Ectodermal cell (in vitro differentiated cells): ENCODE measurements at regions not wholly inside any gene's neighbourhood (a gene's known extent, or its start where the extent isn't known, plus 50 kb on each side); places are given as distances from the start of the nearest gene placed in this dataset.

Source experiments
- H3K27ac ChIP-seq: 2 replicates; pipeline ENCODE4 v1.7.0; 2013; ENCODE audit warnings: mild to moderate bottlenecking, low read depth, low read length; ENCODE audit not compliant: insufficient read depth, poor library complexity, severe bottlenecking
- H3K27me3 ChIP-seq: 2 replicates; pipeline ENCODE4 v1.7.0; 2013; ENCODE audit warnings: mild to moderate bottlenecking, low read length; ENCODE audit not compliant: insufficient read depth, control insufficient read depth, poor library complexity, severe bottlenecking
- H3K36me3 ChIP-seq: one replicate; pipeline ENCODE4 v1.7.0; 2013; ENCODE audit warnings: low read length; ENCODE audit not compliant: control insufficient read depth, insufficient read depth
- H3K4me1 ChIP-seq: one replicate; pipeline ENCODE4 v1.7.0; 2013; ENCODE audit warnings: low read length; ENCODE audit not compliant: control insufficient read depth, insufficient read depth
- H3K4me3 ChIP-seq: 2 replicates; pipeline ENCODE4 v1.7.0; 2013; ENCODE audit warnings: low read depth, low read length, control low read depth; ENCODE audit not compliant: insufficient read depth
- H3K9me3 ChIP-seq: 2 replicates; pipeline ENCODE4 v1.7.0; 2013; ENCODE audit warnings: mild to moderate bottlenecking, low read length, moderate library complexity; ENCODE audit not compliant: control insufficient read depth
- WGBS, 2 experiments: methylation state at CpG; one replicate each; pipeline ENCODE4 v1.1.7; 2013; ENCODE audit warnings: missing lambda C conversion rate in 2 of 2; 5-methylcytosine and 5-hydroxymethylcytosine counted together

DNA sequence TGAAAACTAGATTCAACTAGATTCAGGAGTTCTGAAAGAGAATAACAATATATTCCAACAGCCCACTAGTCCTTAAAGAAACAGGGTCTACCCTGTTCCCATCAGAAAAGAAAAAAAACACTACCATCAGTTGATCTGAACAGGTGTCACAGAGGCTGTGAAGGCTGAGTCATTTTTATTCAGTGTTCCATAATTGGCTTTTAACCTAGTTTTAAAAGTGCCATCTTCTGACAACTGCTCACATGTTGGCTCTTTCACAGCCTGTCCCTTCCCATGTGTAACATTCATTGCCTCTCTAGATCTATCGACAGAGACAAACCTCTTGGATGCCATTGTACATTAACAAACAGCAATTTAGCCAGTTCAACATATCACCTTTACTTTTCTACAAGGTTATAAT lies 243.7 kb downstream of the TBX15 start:
- Histone ChIP-seq H3K4me1 (peaks cover 4% of the 10 kb centered on the region), H3K27ac (no peak overlapping the region), H3K9me3 (no peaks in the 10 kb centered on the region), H3K4me3 (no peak overlapping the region), H3K27me3 (no peaks in the 10 kb centered on the region), H3K36me3 (no peaks in the 10 kb centered on the region)
- WGBS, 2 experiments, result 86 to 91% methylated on average over 1 of the region's 1 CpG

DNA sequence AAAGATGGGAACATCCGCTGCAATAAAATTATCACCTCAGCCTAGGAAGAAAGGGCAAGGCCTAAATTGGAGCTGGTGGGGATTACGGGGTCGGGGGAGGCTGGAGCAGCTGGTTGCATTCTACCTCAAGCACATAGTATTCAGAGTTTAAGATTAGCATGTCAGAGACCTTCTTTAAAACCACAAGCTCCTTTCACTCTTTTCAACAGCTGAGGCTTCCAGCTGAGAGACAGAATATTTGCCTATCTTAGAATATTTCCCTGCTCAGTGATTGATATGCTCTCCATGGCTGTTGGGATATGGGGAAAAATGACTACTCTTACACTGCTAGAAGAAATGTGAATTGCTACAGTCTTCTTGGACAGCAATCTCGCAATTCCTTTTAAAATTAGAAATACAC lies 248.6 kb downstream of the TBX15 start:
- Histone ChIP-seq H3K27ac (no peak overlapping the region), H3K4me3 (no peak overlapping the region), H3K27me3 (no peaks in the 10 kb centered on the region), H3K4me1 (peaks cover 7% of the 10 kb centered on the region), H3K9me3 (no peaks in the 10 kb centered on the region), H3K36me3 (no peaks in the 10 kb centered on the region)
- 26 to 37% methylated on average over 3 to 4 of the region's 4 CpGs for WGBS, 2 experiments

DNA sequence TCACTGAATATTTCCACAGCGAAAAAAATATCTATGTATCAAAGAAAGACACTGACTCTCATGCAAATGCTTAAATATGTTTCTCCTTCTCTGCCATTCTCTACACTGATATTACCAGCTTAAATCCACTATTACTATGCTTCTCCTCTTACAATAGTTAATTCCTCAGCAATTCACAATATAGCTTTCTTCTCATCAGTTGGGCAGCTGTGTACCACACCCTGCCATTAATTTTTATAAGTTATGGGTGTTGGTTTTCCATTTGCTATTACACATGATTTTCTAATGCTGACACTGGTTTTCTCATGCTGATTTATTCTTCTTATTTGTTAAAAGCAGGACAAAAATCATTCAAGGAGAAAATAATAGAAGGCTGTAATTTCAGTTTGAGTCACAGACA lies 251.8 kb downstream of the TBX15 start:
- WGBS, 2 experiments, result no CpG with 5 or more reads among the region's 1 CpG
- Histone ChIP-seq H3K4me1 (peaks cover 7% of the 10 kb centered on the region), H3K27me3 (no peaks in the 10 kb centered on the region), H3K36me3 (no peaks in the 10 kb centered on the region), H3K27ac (no peak overlapping the region), H3K9me3 (no peaks in the 10 kb centered on the region), H3K4me3 (no peak overlapping the region)

DNA sequence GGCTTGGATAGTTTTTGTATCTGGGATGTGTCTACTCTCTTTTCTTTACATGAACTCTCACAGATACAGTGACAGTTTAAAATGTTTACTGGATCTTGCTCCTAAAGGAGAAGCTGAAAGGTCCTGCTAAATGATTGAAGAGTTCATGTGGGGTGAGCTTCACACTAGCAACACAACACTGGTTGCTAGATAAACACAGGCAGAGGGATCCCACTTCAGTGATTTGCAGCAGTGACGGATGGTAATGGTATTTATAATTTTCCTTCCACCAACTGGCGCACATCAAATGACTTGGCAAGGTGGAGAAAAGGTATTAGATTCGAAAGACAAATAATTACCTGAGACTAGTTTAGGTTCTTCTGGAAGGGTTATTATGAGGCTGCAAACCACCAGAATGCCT lies 270.2 kb downstream of the TBX15 start:
- H3K36me3 ChIP-seq, result no peaks in the 10 kb centered on the region
- WGBS, 2 experiments, result 80 to 92% methylated on average over 2 to 3 of the region's 3 CpGs
- no peaks in the 10 kb centered on the region for H3K27me3 ChIP-seq
- H3K4me3 ChIP-seq, result no peak overlapping the region
- no peaks in the 10 kb centered on the region for H3K4me1 ChIP-seq
- H3K27ac ChIP-seq, result no peak overlapping the region
- H3K9me3 ChIP-seq, result no peaks in the 10 kb centered on the region

DNA sequence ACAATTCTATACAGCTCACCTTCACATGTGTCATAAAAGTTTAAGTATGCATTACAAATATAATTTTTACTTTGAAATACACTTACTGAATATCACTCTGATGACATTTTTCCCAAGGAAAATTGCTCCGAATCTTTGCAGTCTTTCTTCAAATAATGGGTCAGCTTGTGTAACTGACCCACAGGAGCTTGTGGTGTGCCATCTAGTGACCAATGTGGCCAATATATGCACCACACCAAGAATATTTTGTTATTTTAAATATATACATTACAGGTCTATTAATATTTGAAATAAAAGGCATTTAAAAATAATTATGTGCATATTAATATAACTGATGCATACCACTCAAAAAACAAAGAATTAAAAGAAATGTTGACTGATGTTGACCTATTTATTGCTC lies 271.4 kb downstream of the TBX15 start:
- H3K27ac ChIP-seq, result no peak overlapping the region
- H3K4me3 ChIP-seq, result no peak overlapping the region
- no peaks in the 10 kb centered on the region for H3K27me3 ChIP-seq
- H3K4me1 ChIP-seq, result no peaks in the 10 kb centered on the region
- WGBS, 2 experiments, result 96 to 100% methylated on average over 1 of the region's 1 CpG
- no peaks in the 10 kb centered on the region for H3K9me3 ChIP-seq
- no peaks in the 10 kb centered on the region for H3K36me3 ChIP-seq

DNA sequence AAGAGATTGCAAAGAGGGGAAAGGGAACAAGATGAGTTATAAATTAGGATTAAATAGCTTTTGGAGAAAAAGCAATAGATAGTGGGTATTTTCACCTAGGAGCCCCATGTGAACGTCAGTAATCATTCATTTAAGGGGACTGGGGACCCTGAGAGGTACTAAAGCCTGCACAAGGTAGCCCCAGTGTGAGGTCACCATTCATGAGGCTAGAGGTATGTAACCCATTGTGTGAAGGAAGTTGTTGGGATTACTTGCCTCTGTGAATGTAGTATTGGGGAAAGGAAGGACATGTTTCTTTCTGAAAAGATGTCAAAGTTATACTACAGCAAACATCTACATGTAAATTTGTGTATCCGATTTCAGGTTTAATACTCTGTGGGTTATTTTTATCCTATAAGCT lies 276.8 kb downstream of the TBX15 start:
- no peaks in the 10 kb centered on the region for H3K27me3 ChIP-seq
- no peaks in the 10 kb centered on the region for H3K9me3 ChIP-seq
- no peak overlapping the region for H3K4me3 ChIP-seq
- no peaks in the 10 kb centered on the region for H3K36me3 ChIP-seq
- peaks cover 4% of the 10 kb centered on the region for H3K4me1 ChIP-seq
- 16 to 28% methylated on average over 1 of the region's 2 CpGs for WGBS, 2 experiments
- no peak overlapping the region for H3K27ac ChIP-seq

DNA sequence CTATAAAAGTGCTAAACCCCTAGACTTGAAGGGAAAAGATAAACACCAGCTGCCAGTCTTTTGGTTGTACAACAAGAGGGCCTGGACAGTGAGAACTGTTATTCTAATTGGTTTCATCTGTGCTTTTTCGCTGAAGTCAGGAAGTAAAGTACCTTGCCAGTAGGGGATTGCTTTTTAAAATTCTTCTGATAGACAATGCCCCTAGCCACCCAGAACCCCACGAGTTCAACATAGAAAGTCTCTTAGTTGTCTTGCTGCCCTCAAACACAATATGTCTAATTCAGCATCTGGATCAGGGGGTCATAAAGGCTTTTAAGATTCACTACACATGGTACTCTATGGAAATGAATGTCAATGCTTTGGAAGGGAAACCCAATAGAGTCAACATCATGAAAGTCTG lies 289.2 kb downstream of the TBX15 start:
- WGBS, 2 experiments, result 80 to 84% methylated on average over 2 of the region's 2 CpGs
- Histone ChIP-seq H3K27me3 (no peaks in the 10 kb centered on the region), H3K4me1 (no peaks in the 10 kb centered on the region), H3K9me3 (no peaks in the 10 kb centered on the region), H3K36me3 (no peaks in the 10 kb centered on the region), H3K4me3 (no peak overlapping the region), H3K27ac (no peak overlapping the region)

DNA sequence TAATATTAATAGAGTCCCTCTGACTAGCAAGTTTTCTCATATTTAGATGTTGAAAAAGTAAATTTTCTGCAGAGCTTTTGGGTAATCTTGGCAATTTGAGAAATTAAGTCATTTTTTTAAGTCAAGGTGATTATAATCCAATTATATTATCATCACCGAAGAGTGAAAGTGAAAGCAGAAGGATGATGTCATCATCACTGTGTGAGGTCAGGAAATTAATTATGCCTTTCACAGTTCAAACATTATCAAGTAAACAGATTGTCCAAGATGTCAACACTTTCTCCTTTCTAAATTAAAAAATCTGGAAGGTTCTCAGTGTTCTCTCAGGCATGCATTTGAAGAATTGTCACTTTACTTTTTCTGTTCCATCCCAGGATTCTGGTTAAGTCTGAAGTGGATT lies 296.0 kb downstream of the TBX15 start:
- Histone ChIP-seq H3K27ac (no peak overlapping the region), H3K4me3 (no peak overlapping the region), H3K27me3 (no peaks in the 10 kb centered on the region), H3K9me3 (no peaks in the 10 kb centered on the region), H3K4me1 (no peaks in the 10 kb centered on the region), H3K36me3 (no peaks in the 10 kb centered on the region)
- WGBS, 2 experiments, result 100% methylated on average over 1 of the region's 1 CpG; no CpG with 5 or more reads in 1 of the 2 experiments

DNA sequence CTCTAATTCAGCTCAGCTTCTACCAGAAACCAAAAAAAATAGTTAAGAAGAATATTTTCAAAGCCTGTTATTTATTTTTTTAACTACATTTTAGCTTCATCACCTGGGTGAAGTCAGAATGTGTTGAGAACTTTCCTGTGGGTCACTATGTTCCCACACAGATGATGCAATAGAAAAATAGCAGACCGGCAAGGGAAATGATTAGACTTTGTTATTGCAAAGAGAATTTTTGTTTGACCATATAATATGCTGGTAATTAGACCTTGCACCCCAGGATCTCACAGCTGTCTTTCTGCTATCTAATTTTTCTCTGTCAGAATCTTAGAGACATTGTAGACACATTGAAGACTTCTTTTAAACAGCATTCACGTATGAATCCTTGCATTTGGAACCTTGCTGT lies 299.3 kb downstream of the TBX15 start:
- Histone ChIP-seq H3K4me3 (no peak overlapping the region), H3K36me3 (no peaks in the 10 kb centered on the region), H3K27me3 (no peaks in the 10 kb centered on the region), H3K9me3 (no peaks in the 10 kb centered on the region), H3K4me1 (no peaks in the 10 kb centered on the region), H3K27ac (no peak overlapping the region)
- WGBS, 2 experiments, result 84 to 94% methylated on average over 2 of the region's 2 CpGs

DNA sequence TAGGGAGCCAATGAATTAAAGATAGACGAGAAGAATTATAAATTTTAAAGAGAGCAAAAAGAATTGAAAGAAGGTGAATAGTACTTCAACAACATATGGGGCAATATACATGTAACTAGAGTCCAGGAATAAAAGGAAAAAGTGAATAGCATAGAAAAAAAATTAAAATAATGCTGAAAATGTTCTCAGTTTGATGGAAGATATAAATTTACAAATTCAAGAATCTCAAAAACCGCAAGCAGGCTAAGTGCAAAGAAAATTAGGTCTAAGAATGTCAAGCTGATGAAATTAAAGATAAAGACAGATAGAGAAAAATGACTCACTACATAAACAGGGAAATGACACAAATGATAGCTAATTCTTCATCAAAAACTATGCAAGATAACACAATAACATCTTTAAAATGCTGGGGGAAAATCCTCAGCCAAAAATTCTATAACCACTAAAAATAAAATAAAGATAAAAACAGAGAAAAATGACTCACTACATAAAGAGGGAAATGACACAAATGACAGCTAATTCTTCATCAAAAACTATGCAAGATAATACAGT lies 326.3 kb downstream of the TBX15 start:
- no peaks in the 10 kb centered on the region for H3K4me1 ChIP-seq
- H3K36me3 ChIP-seq, result no peaks in the 10 kb centered on the region
- WGBS, 2 experiments, result 97 to 100% methylated on average over 1 to 2 of the region's 2 CpGs
- H3K27ac ChIP-seq, result no peak overlapping the region
- H3K9me3 ChIP-seq, result no peaks in the 10 kb centered on the region
- no peak overlapping the region for H3K4me3 ChIP-seq
- H3K27me3 ChIP-seq, result no peaks in the 10 kb centered on the region

DNA sequence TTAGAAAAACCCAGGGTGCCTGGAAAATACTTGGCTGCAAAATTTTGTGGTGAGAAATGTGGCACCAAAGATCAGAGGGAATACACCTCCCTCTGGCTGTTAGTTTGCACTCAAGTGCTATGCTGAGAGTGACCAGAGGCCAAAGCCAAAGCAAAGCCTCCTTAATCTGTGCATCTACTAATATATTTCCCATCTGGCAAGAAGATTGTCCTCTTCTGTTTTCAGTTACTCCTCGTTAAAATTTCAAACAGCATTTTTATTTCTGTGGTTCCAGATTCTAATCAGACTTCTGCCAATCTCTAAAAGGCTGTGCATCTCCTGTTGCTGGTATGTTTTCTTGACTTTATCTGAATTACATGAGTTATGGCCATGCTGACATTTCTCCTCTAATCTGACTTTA lies 327.4 kb downstream of the TBX15 start:
- no peaks in the 10 kb centered on the region for H3K4me1 ChIP-seq
- H3K9me3 ChIP-seq, result no peaks in the 10 kb centered on the region
- no peaks in the 10 kb centered on the region for H3K27me3 ChIP-seq
- WGBS, 2 experiments, result 95% methylated on average over 1 of the region's 1 CpG
- H3K36me3 ChIP-seq, result no peaks in the 10 kb centered on the region
- no peak overlapping the region for H3K4me3 ChIP-seq
- no peak overlapping the region for H3K27ac ChIP-seq
